HCT116 (cell line): ENCODE measurements at regions not wholly inside any gene's neighbourhood (a gene's known extent, or its start where the extent isn't known, plus 50 kb on each side); places are given as distances from the start of the nearest gene placed in this dataset.

Experiments used
- ATAC-seq: fragments of 200-7000 bp; cut with Tn5 transposase; 2 replicates; pipeline ENCODE4 v1.9.1; 2020; ENCODE audit warnings: mild to moderate bottlenecking, moderate library complexity
- BruUV-seq: library from RNA; stranded (reverse); fragments of 400-500 nt; replicated peaks from 2 replicates; lab custom pipeline; 2021; lab: Mats Ljungman, UMichigan
- CTCF ChIA-PET: fragments of 300-600 bp; sonication (Branson Sonifier 250); formaldehyde crosslinking; loops from one replicate; lab custom pipeline; 2021; ENCODE audit warnings: antibody characterized with exemption; lab: Charles Lee
- POLR2A ChIA-PET: fragments of 300-600, 350-600 bp; sonication (Branson Sonifier 250); formaldehyde crosslinking; loops from one replicate; lab custom pipeline; 2021; ENCODE audit warnings: antibody characterized with exemption; lab: Charles Lee
- RAD21 ChIA-PET, 2 experiments: fragments of 300-600 bp; sonication (Branson Sonifier 250); formaldehyde crosslinking; loops; one replicate each; lab custom pipeline; 2023; ENCODE audit warnings: low total read pairs in 2 of 2; ENCODE audit not compliant: uncharacterized antibody in 2 of 2, unreplicated experiment in 2 of 2, low non-redundant PET in 1 of 2; lab: Charles Lee
- DNase-seq: peaks from one replicate; pipeline ENCODE4 v3.0.0-alpha.2; 2010; ENCODE audit warnings: low read depth, low spot score
- H2AFZ ChIP-seq: fragments of 200-600 bp; shearing (Covaris generic), sonication (generic); 2 replicates; pipeline ENCODE4 v1.6.1; 2017; ENCODE audit warnings: low read depth, mixed run types, mixed read lengths, antibody characterized with exemption, low read length; ENCODE audit not compliant: poor library complexity, severe bottlenecking
- H3K27ac ChIP-seq: 2 replicates; pipeline ENCODE4 v1.5.1; 2012; ENCODE audit warnings: low read depth, low read length
- H3K27me3 ChIP-seq: fragments of 200-600 bp; sonication (generic); 2 replicates; pipeline ENCODE4 v1.6.1; 2016; ENCODE audit warnings: mixed run types, low read length, mixed read lengths; ENCODE audit not compliant: insufficient read depth
- H3K36me3 ChIP-seq, 2 experiments: fragments of 200-500 bp in 1 of 2; fragments of 200-600 bp in 1 of 2; sonication (Bioruptor generic) in 1 of 2; sonication (generic) in 1 of 2; 2 replicates each; pipeline versions ENCODE4 v1.5.1 to v1.6.1; 2014 to 2016; ENCODE audit warnings: low read length in 2 of 2, inconsistent platforms in 1 of 2, mixed read lengths in 1 of 2, mixed run types in 1 of 2; ENCODE audit not compliant: insufficient read depth in 2 of 2, control insufficient read depth in 1 of 2
- H3K4me1 ChIP-seq, 2 experiments: fragments of 200-600 bp in 1 of 2; sonication (generic) in 1 of 2; 2 replicates each; pipeline versions ENCODE4 v1.5.1 to v1.6.1; 2012 to 2017; ENCODE audit warnings: low read length in 2 of 2, inconsistent platforms in 1 of 2, mild to moderate bottlenecking in 1 of 2, mixed read lengths in 1 of 2, mixed run types in 1 of 2, moderate library complexity in 1 of 2; ENCODE audit not compliant: insufficient read depth in 2 of 2, control insufficient read depth in 1 of 2
- H3K4me2 ChIP-seq: fragments of 200-600 bp; sonication (generic); 2 replicates; pipeline ENCODE4 v1.6.1; 2017; ENCODE audit warnings: mixed run types, low read length, mixed read lengths
- H3K4me3 ChIP-seq, 2 experiments: fragments of 200-600 bp in 1 of 2; sonication (generic) in 1 of 2; replicated peaks in 1 of 2; 2 replicates each; pipeline ENCODE4 v1.5.1; 2011 to 2016; ENCODE audit warnings: low read length in 2 of 2, control low read depth in 1 of 2, low read depth in 1 of 2, mild to moderate bottlenecking in 1 of 2, mixed read lengths in 1 of 2, mixed run types in 1 of 2
- H3K79me2 ChIP-seq: fragments of 200-600 bp; sonication (generic); 2 replicates; pipeline ENCODE4 v1.6.1; 2017; ENCODE audit warnings: mild to moderate bottlenecking, mixed run types, low read length, moderate library complexity, mixed read lengths; ENCODE audit not compliant: insufficient read depth
- H3K9ac ChIP-seq: fragments of 200-600 bp; sonication (generic); 2 replicates; pipeline ENCODE4 v1.6.1; 2016; ENCODE audit warnings: low read length, mixed read lengths
- H3K9me2 ChIP-seq: fragments of 200-600 bp; sonication (generic), shearing (Covaris generic); 2 replicates; pipeline ENCODE4 v1.6.1; 2017; ENCODE audit warnings: mixed run types, mild to moderate bottlenecking, moderate library complexity; ENCODE audit not compliant: insufficient read depth
- H3K9me3 ChIP-seq, 2 experiments: fragments of 200-500 bp in 1 of 2; fragments of 200-600 bp in 1 of 2; sonication (Bioruptor generic) in 1 of 2; sonication (generic) in 1 of 2; 2 replicates each; pipeline ENCODE4 v1.6.1; 2014 to 2017; ENCODE audit warnings: low read length in 2 of 2, mixed read lengths in 2 of 2, inconsistent platforms in 1 of 2, low read depth in 1 of 2, mild to moderate bottlenecking in 1 of 2, mixed run types in 1 of 2, moderate library complexity in 1 of 2; ENCODE audit not compliant: control insufficient read depth in 1 of 2, insufficient read depth in 1 of 2
- H4K20me1 ChIP-seq: fragments of 200-600 bp; sonication (generic), shearing (Covaris generic); 2 replicates; pipeline ENCODE4 v1.6.1; 2017; ENCODE audit warnings: mixed run types, mild to moderate bottlenecking, moderate library complexity; ENCODE audit not compliant: insufficient read depth
- CTCF ChIP-seq, 3 experiments: fragments of 200-600 bp in 1 of 3; sonication (generic) in 1 of 3; IDR thresholded peaks in 2 of 3; conservative IDR thresholded peaks in 1 of 3; 2 replicates each; pipeline ENCODE4 v1.5.1; 2012 to 2017; ENCODE audit warnings: low read depth in 2 of 3, low read length in 2 of 3, antibody characterized with exemption in 1 of 3, borderline replicate concordance in 1 of 3, control low read depth in 1 of 3, mild to moderate bottlenecking in 1 of 3, mixed read lengths in 1 of 3, mixed run types in 1 of 3, moderate library complexity in 1 of 3; ENCODE audit not compliant: insufficient read depth in 1 of 3
- POLR2A ChIP-seq: IDR thresholded peaks from 2 replicates; pipeline ENCODE4 v1.7.0; 2011; ENCODE audit warnings: borderline replicate concordance; ENCODE audit not compliant: insufficient read depth, insufficient read length; ENCODE audit errors: extremely low read depth
- POLR2AphosphoS5 ChIP-seq: IDR thresholded peaks from 2 replicates; pipeline ENCODE4 v1.6.1; 2011; ENCODE audit warnings: mild to moderate bottlenecking, low read depth, low read length, moderate library complexity
- REST ChIP-seq: IDR thresholded peaks from 2 replicates; pipeline ENCODE4 v1.6.1; 2012; ENCODE audit warnings: low read depth
- TCF7L2 ChIP-seq: IDR thresholded peaks from 2 replicates; pipeline ENCODE4 v1.7.0; 2011; ENCODE audit warnings: borderline replicate concordance, inconsistent platforms; ENCODE audit not compliant: insufficient read depth, insufficient read length; ENCODE audit errors: extremely low read depth
- YY1 ChIP-seq: IDR thresholded peaks from 2 replicates; pipeline ENCODE4 v1.6.1; 2011; ENCODE audit warnings: low read length, low read depth, moderate library complexity, mild to moderate bottlenecking; ENCODE audit not compliant: insufficient replicate concordance; ENCODE audit errors: extremely low read depth
- ZFX ChIP-seq: fragments of 450-650 bp; IDR thresholded peaks from 2 replicates; pipeline ENCODE4 v1.6.1; 2017
- ZNF274 ChIP-seq: fragments of 200-500 bp; sonication (Bioruptor generic); IDR thresholded peaks from 2 replicates; pipeline ENCODE4 v1.6.1; 2014; ENCODE audit warnings: mild to moderate bottlenecking, low read depth, low read length, inconsistent platforms
- intact Hi-C: fragments of 100-400 bp; cut with micrococcal nuclease; formaldehyde crosslinking; loops from 2 replicates; pipeline ENCODE4 v1.10.0; 2022

GRCh38 chr20:24118441-24119175 lies 130.0 kb upstream of the GGTLC1 start (continued):
- TF ChIP-seq REST (no peak), TCF7L2 (no peak)

- H3K27me3 ChIP-seq = no peaks in the 10 kb centered on the region
- H3K9me2 ChIP-seq = no peaks in the 10 kb centered on the region
- no peaks in the 10 kb centered on the region for H3K36me3 ChIP-seq
- H4K20me1 ChIP-seq = no peaks in the 10 kb centered on the region
- CTCF ChIA-PET = no interaction called here
- POLR2A ChIA-PET = no interaction called here
- intact Hi-C loops = no loop called here
- no peaks in the 10 kb centered on the region for H3K4me1 ChIP-seq
- no peak for DNase-seq
- H2AFZ ChIP-seq = no peak overlapping the region
- H3K4me3 ChIP-seq = no peak overlapping the region
- RAD21 ChIA-PET = no interaction called here
- H3K79me2 ChIP-seq = no peaks in the 10 kb centered on the region
- H3K9ac ChIP-seq = no peak overlapping the region
- H3K27ac ChIP-seq = no peak overlapping the region
- no peak for ATAC-seq
- TF ChIP-seq YY1 (no peak), POLR2A (no peak), TCF7L2 (no peak), ZFX (no peak), CTCF (IDR thresholded peaks at IDR 0.05 in 2 of 3, conservative IDR thresholded peaks at IDR 0.05 in 1 of 3; ENCODE audit: borderline replicate concordance in 1 of 3, insufficient read depth in 1 of 3, low read depth in 2 of 3, low read length in 2 of 3) (no peak), POLR2AphosphoS5 (no peak), REST (no peak), ZNF274 (no peak)
- no TSS peak for BruUV-seq
- no peak overlapping the region for H3K4me2 ChIP-seq
- H3K9me3 ChIP-seq = no peaks in the 10 kb centered on the region
Observed at GRCh38 chr20:24118034-24118433, 129.5 kb upstream of the GGTLC1 start.
